HCT116 (cell line): ENCODE measurements at regions not wholly inside any gene's neighbourhood (a gene's known extent, or its start where the extent isn't known, plus 50 kb on each side); places are given as distances from the start of the nearest gene placed in this dataset.

Experiments
- ATAC-seq: fragments of 200-7000 bp; cut with Tn5 transposase; 2 replicates; pipeline ENCODE4 v1.9.1; 2020; ENCODE audit warnings: mild to moderate bottlenecking, moderate library complexity
- BruUV-seq: library from RNA; stranded (reverse); fragments of 400-500 nt; replicated peaks from 2 replicates; lab custom pipeline; 2021; lab: Mats Ljungman, UMichigan
- CTCF ChIA-PET: fragments of 300-600 bp; sonication (Branson Sonifier 250); formaldehyde crosslinking; loops from one replicate; lab custom pipeline; 2021; ENCODE audit warnings: antibody characterized with exemption; lab: Charles Lee
- POLR2A ChIA-PET: fragments of 300-600, 350-600 bp; sonication (Branson Sonifier 250); formaldehyde crosslinking; loops from one replicate; lab custom pipeline; 2021; ENCODE audit warnings: antibody characterized with exemption; lab: Charles Lee
- RAD21 ChIA-PET, 2 experiments: fragments of 300-600 bp; sonication (Branson Sonifier 250); formaldehyde crosslinking; loops; one replicate each; lab custom pipeline; 2023; ENCODE audit warnings: low total read pairs in 2 of 2; ENCODE audit not compliant: uncharacterized antibody in 2 of 2, unreplicated experiment in 2 of 2, low non-redundant PET in 1 of 2; lab: Charles Lee
- DNase-seq: peaks from one replicate; pipeline ENCODE4 v3.0.0-alpha.2; 2010; ENCODE audit warnings: low read depth, low spot score
- H2AFZ ChIP-seq: fragments of 200-600 bp; shearing (Covaris generic), sonication (generic); 2 replicates; pipeline ENCODE4 v1.6.1; 2017; ENCODE audit warnings: low read depth, mixed run types, mixed read lengths, antibody characterized with exemption, low read length; ENCODE audit not compliant: poor library complexity, severe bottlenecking
- H3K27ac ChIP-seq: 2 replicates; pipeline ENCODE4 v1.5.1; 2012; ENCODE audit warnings: low read depth, low read length
- H3K27me3 ChIP-seq: fragments of 200-600 bp; sonication (generic); 2 replicates; pipeline ENCODE4 v1.6.1; 2016; ENCODE audit warnings: mixed run types, low read length, mixed read lengths; ENCODE audit not compliant: insufficient read depth
- H3K36me3 ChIP-seq, 2 experiments: fragments of 200-500 bp in 1 of 2; fragments of 200-600 bp in 1 of 2; sonication (Bioruptor generic) in 1 of 2; sonication (generic) in 1 of 2; 2 replicates each; pipeline versions ENCODE4 v1.5.1 to v1.6.1; 2014 to 2016; ENCODE audit warnings: low read length in 2 of 2, inconsistent platforms in 1 of 2, mixed read lengths in 1 of 2, mixed run types in 1 of 2; ENCODE audit not compliant: insufficient read depth in 2 of 2, control insufficient read depth in 1 of 2
- H3K4me1 ChIP-seq, 2 experiments: fragments of 200-600 bp in 1 of 2; sonication (generic) in 1 of 2; 2 replicates each; pipeline versions ENCODE4 v1.5.1 to v1.6.1; 2012 to 2017; ENCODE audit warnings: low read length in 2 of 2, inconsistent platforms in 1 of 2, mild to moderate bottlenecking in 1 of 2, mixed read lengths in 1 of 2, mixed run types in 1 of 2, moderate library complexity in 1 of 2; ENCODE audit not compliant: insufficient read depth in 2 of 2, control insufficient read depth in 1 of 2
- H3K4me2 ChIP-seq: fragments of 200-600 bp; sonication (generic); 2 replicates; pipeline ENCODE4 v1.6.1; 2017; ENCODE audit warnings: mixed run types, low read length, mixed read lengths
- H3K4me3 ChIP-seq, 2 experiments: fragments of 200-600 bp in 1 of 2; sonication (generic) in 1 of 2; replicated peaks in 1 of 2; 2 replicates each; pipeline ENCODE4 v1.5.1; 2011 to 2016; ENCODE audit warnings: low read length in 2 of 2, control low read depth in 1 of 2, low read depth in 1 of 2, mild to moderate bottlenecking in 1 of 2, mixed read lengths in 1 of 2, mixed run types in 1 of 2
- H3K79me2 ChIP-seq: fragments of 200-600 bp; sonication (generic); 2 replicates; pipeline ENCODE4 v1.6.1; 2017; ENCODE audit warnings: mild to moderate bottlenecking, mixed run types, low read length, moderate library complexity, mixed read lengths; ENCODE audit not compliant: insufficient read depth
- H3K9ac ChIP-seq: fragments of 200-600 bp; sonication (generic); 2 replicates; pipeline ENCODE4 v1.6.1; 2016; ENCODE audit warnings: low read length, mixed read lengths
- H3K9me2 ChIP-seq: fragments of 200-600 bp; sonication (generic), shearing (Covaris generic); 2 replicates; pipeline ENCODE4 v1.6.1; 2017; ENCODE audit warnings: mixed run types, mild to moderate bottlenecking, moderate library complexity; ENCODE audit not compliant: insufficient read depth
- H3K9me3 ChIP-seq, 2 experiments: fragments of 200-500 bp in 1 of 2; fragments of 200-600 bp in 1 of 2; sonication (Bioruptor generic) in 1 of 2; sonication (generic) in 1 of 2; 2 replicates each; pipeline ENCODE4 v1.6.1; 2014 to 2017; ENCODE audit warnings: low read length in 2 of 2, mixed read lengths in 2 of 2, inconsistent platforms in 1 of 2, low read depth in 1 of 2, mild to moderate bottlenecking in 1 of 2, mixed run types in 1 of 2, moderate library complexity in 1 of 2; ENCODE audit not compliant: control insufficient read depth in 1 of 2, insufficient read depth in 1 of 2
- H4K20me1 ChIP-seq: fragments of 200-600 bp; sonication (generic), shearing (Covaris generic); 2 replicates; pipeline ENCODE4 v1.6.1; 2017; ENCODE audit warnings: mixed run types, mild to moderate bottlenecking, moderate library complexity; ENCODE audit not compliant: insufficient read depth
- CBX3 ChIP-seq: IDR thresholded peaks from 2 replicates; pipeline ENCODE4 v1.6.1; 2012; ENCODE audit warnings: low read depth
- CTCF ChIP-seq, 3 experiments: fragments of 200-600 bp in 1 of 3; sonication (generic) in 1 of 3; IDR thresholded peaks in 2 of 3; conservative IDR thresholded peaks in 1 of 3; 2 replicates each; pipeline ENCODE4 v1.5.1; 2012 to 2017; ENCODE audit warnings: low read depth in 2 of 3, low read length in 2 of 3, antibody characterized with exemption in 1 of 3, borderline replicate concordance in 1 of 3, control low read depth in 1 of 3, mild to moderate bottlenecking in 1 of 3, mixed read lengths in 1 of 3, mixed run types in 1 of 3, moderate library complexity in 1 of 3; ENCODE audit not compliant: insufficient read depth in 1 of 3
- EGR1 ChIP-seq: IDR thresholded peaks from 2 replicates; pipeline ENCODE4 v1.6.1; 2012; ENCODE audit warnings: low read depth
- ELF1 ChIP-seq: IDR thresholded peaks from 2 replicates; pipeline ENCODE4 v1.6.1; 2012; ENCODE audit warnings: low read depth, borderline replicate concordance
- EZH2 ChIP-seq: fragments of 200-600 bp; sonication (generic); IDR thresholded peaks from 2 replicates; pipeline ENCODE4 v1.6.1; 2017; ENCODE audit warnings: antibody characterized with exemption, mixed run types
- EZH2phosphoT487 ChIP-seq: fragments of 200-600 bp; IDR thresholded peaks from 2 replicates; pipeline ENCODE4 v1.6.1; 2018; ENCODE audit warnings: antibody characterized with exemption, borderline replicate concordance
- MAX ChIP-seq: IDR thresholded peaks from 2 replicates; pipeline ENCODE4 v1.6.1; 2012
- POLR2AphosphoS5 ChIP-seq: IDR thresholded peaks from 2 replicates; pipeline ENCODE4 v1.6.1; 2011; ENCODE audit warnings: mild to moderate bottlenecking, low read depth, low read length, moderate library complexity
- RAD21 ChIP-seq: IDR thresholded peaks from 2 replicates; pipeline ENCODE4 v1.6.1; 2012; ENCODE audit warnings: low read depth, mild to moderate bottlenecking
- SP1 ChIP-seq: IDR thresholded peaks from 2 replicates; pipeline ENCODE4 v1.6.1; 2012; ENCODE audit warnings: low read depth
- SRF ChIP-seq: IDR thresholded peaks from 2 replicates; pipeline ENCODE4 v1.6.1; 2012; ENCODE audit warnings: low read depth
- TCF7L2 ChIP-seq: IDR thresholded peaks from 2 replicates; pipeline ENCODE4 v1.7.0; 2011; ENCODE audit warnings: borderline replicate concordance, inconsistent platforms; ENCODE audit not compliant: insufficient read depth, insufficient read length; ENCODE audit errors: extremely low read depth
- YY1 ChIP-seq: IDR thresholded peaks from 2 replicates; pipeline ENCODE4 v1.6.1; 2011; ENCODE audit warnings: low read length, low read depth, moderate library complexity, mild to moderate bottlenecking; ENCODE audit not compliant: insufficient replicate concordance; ENCODE audit errors: extremely low read depth
- ZBTB33 ChIP-seq: IDR thresholded peaks from 2 replicates; pipeline ENCODE4 v1.6.1; 2011; ENCODE audit warnings: mild to moderate bottlenecking, low read length, moderate library complexity; ENCODE audit not compliant: insufficient replicate concordance; ENCODE audit errors: extremely low read depth
- ZFX ChIP-seq: fragments of 450-650 bp; IDR thresholded peaks from 2 replicates; pipeline ENCODE4 v1.6.1; 2017
- intact Hi-C: fragments of 100-400 bp; cut with micrococcal nuclease; formaldehyde crosslinking; loops from 2 replicates; pipeline ENCODE4 v1.10.0; 2022
- TF ChIP-seq, protein P1 (sequence below): IDR thresholded peaks from 2 replicates; pipeline ENCODE4 v1.6.1; 2012
- TF ChIP-seq, protein P2 (sequence below): IDR thresholded peaks from 2 replicates; pipeline ENCODE4 v1.6.1; 2012; ENCODE audit warnings: low read depth

- H3K79me2 ChIP-seq, result no peaks in the 10 kb centered on the region
- no peak overlapping the region for H3K4me3 ChIP-seq
- no peak overlapping the region for H3K4me2 ChIP-seq
- no peaks in the 10 kb centered on the region for H3K4me1 ChIP-seq
- DNase-seq, result no peak
- no peak overlapping the region for H2AFZ ChIP-seq
- no peaks in the 10 kb centered on the region for H3K27me3 ChIP-seq
- no peaks in the 10 kb centered on the region for H3K9me3 ChIP-seq
- ATAC-seq, result no peak
- H4K20me1 ChIP-seq, result no peaks in the 10 kb centered on the region
- no TSS peak for BruUV-seq
- H3K27ac ChIP-seq, result no peak overlapping the region
- POLR2A ChIA-PET, result no interaction called here
- intact Hi-C loops, result no loop called here
- H3K9me2 ChIP-seq, result no peaks in the 10 kb centered on the region
- RAD21 ChIA-PET, result no interaction called here
- TF ChIP-seq SRF (no peak), TCF7L2 (no peak), EGR1 (no peak), EZH2phosphoT487 (no peak), SP1 (no peak), YY1 (no peak), MAX (no peak), CBX3 (no peak), CTCF (IDR thresholded peaks at IDR 0.05 in 2 of 3, conservative IDR thresholded peaks at IDR 0.05 in 1 of 3; ENCODE audit: borderline replicate concordance in 1 of 3, insufficient read depth in 1 of 3, low read depth in 2 of 3, low read length in 2 of 3) (no peak), ZBTB33 (no peak), ELF1 (no peak), RAD21 (no peak), POLR2AphosphoS5 (no peak), ZFX (no peak), EZH2 (no peak)
- TF ChIP-seq, protein P1, sequence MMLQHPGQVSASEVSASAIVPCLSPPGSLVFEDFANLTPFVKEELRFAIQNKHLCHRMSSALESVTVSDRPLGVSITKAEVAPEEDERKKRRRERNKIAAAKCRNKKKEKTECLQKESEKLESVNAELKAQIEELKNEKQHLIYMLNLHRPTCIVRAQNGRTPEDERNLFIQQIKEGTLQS, result no peak
- TF ChIP-seq, protein P2, sequence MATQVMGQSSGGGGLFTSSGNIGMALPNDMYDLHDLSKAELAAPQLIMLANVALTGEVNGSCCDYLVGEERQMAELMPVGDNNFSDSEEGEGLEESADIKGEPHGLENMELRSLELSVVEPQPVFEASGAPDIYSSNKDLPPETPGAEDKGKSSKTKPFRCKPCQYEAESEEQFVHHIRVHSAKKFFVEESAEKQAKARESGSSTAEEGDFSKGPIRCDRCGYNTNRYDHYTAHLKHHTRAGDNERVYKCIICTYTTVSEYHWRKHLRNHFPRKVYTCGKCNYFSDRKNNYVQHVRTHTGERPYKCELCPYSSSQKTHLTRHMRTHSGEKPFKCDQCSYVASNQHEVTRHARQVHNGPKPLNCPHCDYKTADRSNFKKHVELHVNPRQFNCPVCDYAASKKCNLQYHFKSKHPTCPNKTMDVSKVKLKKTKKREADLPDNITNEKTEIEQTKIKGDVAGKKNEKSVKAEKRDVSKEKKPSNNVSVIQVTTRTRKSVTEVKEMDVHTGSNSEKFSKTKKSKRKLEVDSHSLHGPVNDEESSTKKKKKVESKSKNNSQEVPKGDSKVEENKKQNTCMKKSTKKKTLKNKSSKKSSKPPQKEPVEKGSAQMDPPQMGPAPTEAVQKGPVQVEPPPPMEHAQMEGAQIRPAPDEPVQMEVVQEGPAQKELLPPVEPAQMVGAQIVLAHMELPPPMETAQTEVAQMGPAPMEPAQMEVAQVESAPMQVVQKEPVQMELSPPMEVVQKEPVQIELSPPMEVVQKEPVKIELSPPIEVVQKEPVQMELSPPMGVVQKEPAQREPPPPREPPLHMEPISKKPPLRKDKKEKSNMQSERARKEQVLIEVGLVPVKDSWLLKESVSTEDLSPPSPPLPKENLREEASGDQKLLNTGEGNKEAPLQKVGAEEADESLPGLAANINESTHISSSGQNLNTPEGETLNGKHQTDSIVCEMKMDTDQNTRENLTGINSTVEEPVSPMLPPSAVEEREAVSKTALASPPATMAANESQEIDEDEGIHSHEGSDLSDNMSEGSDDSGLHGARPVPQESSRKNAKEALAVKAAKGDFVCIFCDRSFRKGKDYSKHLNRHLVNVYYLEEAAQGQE, result no peak
- no peaks in the 10 kb centered on the region for H3K36me3 ChIP-seq
- H3K9ac ChIP-seq, result no peak overlapping the region
- CTCF ChIA-PET, result no interaction called here
These were observed 390.3 kb upstream of the GALNT5 start for GRCh38 chr2:156867201-156867600.
